ENCODE measurements at regions not wholly inside any gene's neighbourhood (a gene's known extent, or its start where the extent isn't known, plus 50 kb on each side); places are given as distances from the start of the nearest gene placed in this dataset.

DNA sequence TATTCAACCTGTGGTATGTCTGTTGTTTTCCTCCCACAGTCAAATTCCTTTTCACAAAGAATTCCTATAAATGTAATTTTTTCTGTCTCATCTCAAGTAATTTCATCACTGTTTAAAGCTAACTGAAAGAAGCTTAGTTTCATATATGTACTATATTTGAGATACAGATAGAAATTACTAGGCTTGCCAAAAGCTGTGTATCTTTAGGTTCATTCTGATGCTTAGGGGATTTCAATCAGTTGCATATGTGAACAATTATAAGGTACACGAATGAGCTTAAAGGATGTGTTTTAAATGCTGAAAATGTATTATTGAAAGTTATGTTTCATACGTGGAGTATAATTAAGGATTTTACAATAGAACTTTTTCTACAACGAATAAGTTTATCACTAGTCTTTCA lies 59.2 kb upstream of the DSG1 start:
- TF ChIP-seq EP300 (IDR thresholded peaks at IDR 0.05) = no peak
- no peak for TF ChIP-seq CTCF (IDR thresholded peaks at IDR 0.05)
- no peak for TF ChIP-seq POLR2AphosphoS5 (IDR thresholded peaks at IDR 0.05)
- no peak for TF ChIP-seq POLR2A (IDR thresholded peaks at IDR 0.05)

Measured in upper lobe of left lung (tissue), 4 donors.